ENCODE measurements at regions not wholly inside any gene's neighbourhood (a gene's known extent, or its start where the extent isn't known, plus 50 kb on each side); places are given as distances from the start of the nearest gene placed in this dataset.
"Not testable (repeated sequence)": the region's sequence is repeated elsewhere in the genome, so short reads cannot be mapped to it uniquely, and the experiment has no call there.

- H3K4me1 Mint-ChIP-seq: peaks cover 6% of the 10 kb centered on the region
- no peaks in the 10 kb centered on the region for H3K36me3 Mint-ChIP-seq
- H3K27ac Mint-ChIP-seq: no peak overlapping the region
- no peaks in the 10 kb centered on the region for H3K9me3 Mint-ChIP-seq
- no peak for DNase-seq
- H3K27me3 Mint-ChIP-seq: no peaks in the 10 kb centered on the region
- H3K4me3 Mint-ChIP-seq: no peak overlapping the region
These were observed 146.8 kb upstream of the USP9X start for GRCh38 chrX:40938423-40938822.

GRCh38 chrX:40943093-40943641 lies 142.1 kb upstream of the USP9X start:
- Mint-ChIP-seq H3K36me3 (no peaks in the 10 kb centered on the region), H3K9me3 (no peaks in the 10 kb centered on the region), H3K4me1 (no peaks in the 10 kb centered on the region), H3K27me3 (no peaks in the 10 kb centered on the region), H3K4me3 (no peak overlapping the region), H3K27ac (no peak overlapping the region)
- no peak for DNase-seq

GRCh38 chrX:40945361-40945713 lies 139.9 kb upstream of the USP9X start:
- no peaks in the 10 kb centered on the region for H3K4me1 Mint-ChIP-seq
- H3K27ac Mint-ChIP-seq: no peak overlapping the region
- DNase-seq: no peak
- no peaks in the 10 kb centered on the region for H3K36me3 Mint-ChIP-seq
- no peak overlapping the region for H3K4me3 Mint-ChIP-seq
- no peaks in the 10 kb centered on the region for H3K27me3 Mint-ChIP-seq
- peaks cover 3% of the 10 kb centered on the region for H3K9me3 Mint-ChIP-seq

- Mint-ChIP-seq H3K27ac (no peak overlapping the region), H3K9me3 (peaks cover 3% of the 10 kb centered on the region), H3K27me3 (no peaks in the 10 kb centered on the region), H3K4me1 (peaks cover 3% of the 10 kb centered on the region), H3K36me3 (peaks cover 6% of the 10 kb centered on the region), H3K4me3 (no peak overlapping the region)
- no peak for DNase-seq
These were observed 138.0 kb upstream of the USP9X start for GRCh38 chrX:40947276-40947675.

GRCh38 chrX:40949071-40949470 lies 136.2 kb upstream of the USP9X start:
- H3K27ac Mint-ChIP-seq: no peak overlapping the region
- peaks cover 3% of the 10 kb centered on the region for H3K4me1 Mint-ChIP-seq
- DNase-seq: no peak
- peaks cover 6% of the 10 kb centered on the region for H3K36me3 Mint-ChIP-seq
- H3K9me3 Mint-ChIP-seq: peaks cover 3% of the 10 kb centered on the region
- no peaks in the 10 kb centered on the region for H3K27me3 Mint-ChIP-seq
- no peak overlapping the region for H3K4me3 Mint-ChIP-seq

- no peaks in the 10 kb centered on the region for H3K27me3 Mint-ChIP-seq
- H3K4me3 Mint-ChIP-seq: no peak overlapping the region
- H3K4me1 Mint-ChIP-seq: peaks cover 3% of the 10 kb centered on the region
- peaks cover 6% of the 10 kb centered on the region for H3K36me3 Mint-ChIP-seq
- peaks cover 3% of the 10 kb centered on the region for H3K9me3 Mint-ChIP-seq
- DNase-seq: no peak
- no peak overlapping the region for H3K27ac Mint-ChIP-seq
These were observed 134.7 kb upstream of the USP9X start for GRCh38 chrX:40950546-40950945.

- not testable (repeated sequence) for H3K27me3 Mint-ChIP-seq, H3K36me3 Mint-ChIP-seq, DNase-seq, H3K27ac Mint-ChIP-seq, H3K9me3 Mint-ChIP-seq, H3K4me3 Mint-ChIP-seq, H3K4me1 Mint-ChIP-seq
These were observed 133.8 kb upstream of the USP9X start for GRCh38 chrX:40951407-40951806.

GRCh38 chrX:40952855-40953254 lies 132.4 kb upstream of the USP9X start:
- H3K4me1 Mint-ChIP-seq: peaks cover 3% of the 10 kb centered on the region
- DNase-seq: peak; percentile 5
- peak overlapping the region; percentile 37 for H3K4me3 Mint-ChIP-seq
- H3K36me3 Mint-ChIP-seq: peaks cover 6% of the 10 kb centered on the region
- no peaks in the 10 kb centered on the region for H3K27me3 Mint-ChIP-seq
- H3K27ac Mint-ChIP-seq: peak overlapping the region; percentile 80
- peaks cover 3% of the 10 kb centered on the region for H3K9me3 Mint-ChIP-seq

- H3K4me3 Mint-ChIP-seq: no peak overlapping the region
- no peak for DNase-seq
- H3K4me1 Mint-ChIP-seq: peaks cover 3% of the 10 kb centered on the region
- peak overlapping the region; percentile 80 for H3K27ac Mint-ChIP-seq
- peaks cover 6% of the 10 kb centered on the region for H3K36me3 Mint-ChIP-seq
- H3K27me3 Mint-ChIP-seq: no peaks in the 10 kb centered on the region
- H3K9me3 Mint-ChIP-seq: peaks cover 2% of the 10 kb centered on the region
These were observed 131.9 kb upstream of the USP9X start for GRCh38 chrX:40953369-40953768.

- no peak for DNase-seq
- Mint-ChIP-seq H3K36me3 (no peaks in the 10 kb centered on the region), H3K4me1 (peaks cover 4% of the 10 kb centered on the region), H3K9me3 (peaks cover 8% of the 10 kb centered on the region), H3K4me3 (no peak overlapping the region), H3K27me3 (no peaks in the 10 kb centered on the region), H3K27ac (no peak overlapping the region)
These were observed 125.2 kb upstream of the USP9X start for GRCh38 chrX:40960041-40960440.

- no peak overlapping the region for H3K4me3 Mint-ChIP-seq
- no peaks in the 10 kb centered on the region for H3K27me3 Mint-ChIP-seq
- no peaks in the 10 kb centered on the region for H3K36me3 Mint-ChIP-seq
- no peak for DNase-seq
- peaks cover 4% of the 10 kb centered on the region for H3K4me1 Mint-ChIP-seq
- H3K9me3 Mint-ChIP-seq: peaks cover 8% of the 10 kb centered on the region
- no peak overlapping the region for H3K27ac Mint-ChIP-seq
These were observed 122.3 kb upstream of the USP9X start for GRCh38 chrX:40962793-40963407.

GRCh38 chrX:40964008-40964407 lies 121.2 kb upstream of the USP9X start:
- Mint-ChIP-seq H3K4me3 (no peak overlapping the region), H3K36me3 (no peaks in the 10 kb centered on the region), H3K27ac (no peak overlapping the region), H3K27me3 (no peaks in the 10 kb centered on the region), H3K4me1 (peaks cover 4% of the 10 kb centered on the region), H3K9me3 (peaks cover 8% of the 10 kb centered on the region)
- no peak for DNase-seq

GRCh38 chrX:40964633-40965586 lies 120.3 kb upstream of the USP9X start:
- H3K36me3 Mint-ChIP-seq: no peaks in the 10 kb centered on the region
- H3K27me3 Mint-ChIP-seq: no peaks in the 10 kb centered on the region
- H3K4me1 Mint-ChIP-seq: peaks cover 4% of the 10 kb centered on the region
- no peak overlapping the region for H3K27ac Mint-ChIP-seq
- no peak overlapping the region for H3K4me3 Mint-ChIP-seq
- no peak for DNase-seq
- peaks cover 8% of the 10 kb centered on the region for H3K9me3 Mint-ChIP-seq

GRCh38 chrX:40966213-40966820 lies 118.9 kb upstream of the USP9X start:
- H3K27me3 Mint-ChIP-seq: no peaks in the 10 kb centered on the region
- no peak for DNase-seq
- no peak overlapping the region for H3K4me3 Mint-ChIP-seq
- H3K9me3 Mint-ChIP-seq: peaks cover 8% of the 10 kb centered on the region
- no peaks in the 10 kb centered on the region for H3K36me3 Mint-ChIP-seq
- no peak overlapping the region for H3K27ac Mint-ChIP-seq
- H3K4me1 Mint-ChIP-seq: peaks cover 2% of the 10 kb centered on the region

- no peak for DNase-seq
- Mint-ChIP-seq H3K27ac (no peak overlapping the region), H3K4me1 (no peaks in the 10 kb centered on the region), H3K4me3 (no peak overlapping the region), H3K36me3 (no peaks in the 10 kb centered on the region), H3K27me3 (no peaks in the 10 kb centered on the region), H3K9me3 (peaks cover 6% of the 10 kb centered on the region)
These were observed 117.1 kb upstream of the USP9X start for GRCh38 chrX:40968180-40968579.
